ENCODE measurements at regions not wholly inside any gene's neighbourhood (a gene's known extent, or its start where the extent isn't known, plus 50 kb on each side); places are given as distances from the start of the nearest gene placed in this dataset.

GRCh38 chr6:113671421-113671820 is 185.7 kb upstream of the MARCKS start:
- Histone ChIP-seq H3K27ac (no peak overlapping the region), H3K4me1 (no peaks in the 10 kb centered on the region), H3K27me3 (no peaks in the 10 kb centered on the region), H3K4me3 (no peak overlapping the region), H3K36me3 (no peaks in the 10 kb centered on the region), H3K9me3 (no peaks in the 10 kb centered on the region)
- intact Hi-C loops (cut with DNase I; ENCODE audit: low total_unique reads) = no loop called here
- TF ChIP-seq POLR2A (IDR thresholded peaks at IDR 0.05) (no peak), POLR2AphosphoS5 (IDR thresholded peaks at IDR 0.05) (no peak)
- TF ChIP-seq, protein P1, sequence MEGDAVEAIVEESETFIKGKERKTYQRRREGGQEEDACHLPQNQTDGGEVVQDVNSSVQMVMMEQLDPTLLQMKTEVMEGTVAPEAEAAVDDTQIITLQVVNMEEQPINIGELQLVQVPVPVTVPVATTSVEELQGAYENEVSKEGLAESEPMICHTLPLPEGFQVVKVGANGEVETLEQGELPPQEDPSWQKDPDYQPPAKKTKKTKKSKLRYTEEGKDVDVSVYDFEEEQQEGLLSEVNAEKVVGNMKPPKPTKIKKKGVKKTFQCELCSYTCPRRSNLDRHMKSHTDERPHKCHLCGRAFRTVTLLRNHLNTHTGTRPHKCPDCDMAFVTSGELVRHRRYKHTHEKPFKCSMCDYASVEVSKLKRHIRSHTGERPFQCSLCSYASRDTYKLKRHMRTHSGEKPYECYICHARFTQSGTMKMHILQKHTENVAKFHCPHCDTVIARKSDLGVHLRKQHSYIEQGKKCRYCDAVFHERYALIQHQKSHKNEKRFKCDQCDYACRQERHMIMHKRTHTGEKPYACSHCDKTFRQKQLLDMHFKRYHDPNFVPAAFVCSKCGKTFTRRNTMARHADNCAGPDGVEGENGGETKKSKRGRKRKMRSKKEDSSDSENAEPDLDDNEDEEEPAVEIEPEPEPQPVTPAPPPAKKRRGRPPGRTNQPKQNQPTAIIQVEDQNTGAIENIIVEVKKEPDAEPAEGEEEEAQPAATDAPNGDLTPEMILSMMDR (IDR thresholded peaks at IDR 0.05) = no peak
- no peak for DNase-seq (ENCODE audit: low spot score in 2 of 2)

DNA sequence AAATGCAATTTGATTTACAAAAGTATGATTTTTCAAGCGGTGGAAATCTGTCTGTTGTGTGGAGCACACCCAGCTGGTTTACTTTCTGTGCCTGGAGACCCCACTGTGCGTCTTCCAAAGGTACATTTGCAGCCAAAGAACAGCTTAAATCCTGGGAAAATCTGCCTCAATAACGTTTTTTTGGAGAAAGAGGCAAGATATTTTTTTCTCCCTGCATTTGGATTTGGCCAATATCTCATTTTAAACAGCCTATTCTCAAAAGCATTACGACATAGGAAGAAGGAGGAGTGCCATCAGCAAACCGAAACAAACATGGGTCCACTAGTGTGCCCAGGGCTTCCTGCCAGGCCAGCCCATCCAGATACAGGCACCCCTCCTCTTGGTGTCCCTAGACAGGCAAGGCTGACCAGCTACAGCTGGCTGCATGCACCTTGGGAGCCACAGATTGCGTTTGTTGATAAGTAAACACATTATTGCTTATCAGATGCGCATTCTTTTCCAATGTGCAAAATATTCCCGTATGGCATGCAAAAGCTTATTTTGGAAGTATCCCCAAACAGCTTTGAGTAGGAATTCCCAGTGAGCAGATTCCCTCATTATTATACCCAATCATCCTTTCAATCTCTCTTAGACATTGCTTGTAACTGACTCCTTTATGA is 184.5 kb upstream of the MARCKS start:
- H3K4me3 ChIP-seq = peak overlapping the region; percentile 21 to 54 (median 37)
- no peaks in the 10 kb centered on the region for H3K27me3 ChIP-seq
- no peak for DNase-seq (ENCODE audit: low spot score in 2 of 2)
- H3K36me3 ChIP-seq = no peaks in the 10 kb centered on the region
- peak overlapping the region; percentile 29 to 39 for H3K27ac ChIP-seq
- TF ChIP-seq POLR2A (IDR thresholded peaks at IDR 0.05) (no peak), POLR2AphosphoS5 (IDR thresholded peaks at IDR 0.05) (no peak)
- TF ChIP-seq, protein P1 (IDR thresholded peaks at IDR 0.05) = no peak
- intact Hi-C loops (cut with DNase I; ENCODE audit: low total_unique reads) = no loop called here
- H3K9me3 ChIP-seq = no peaks in the 10 kb centered on the region
- no peaks in the 10 kb centered on the region for H3K4me1 ChIP-seq

- Histone ChIP-seq H3K36me3 (no peaks in the 10 kb centered on the region), H3K4me3 (no peak overlapping the region), H3K27me3 (no peaks in the 10 kb centered on the region), H3K9me3 (no peaks in the 10 kb centered on the region), H3K4me1 (no peaks in the 10 kb centered on the region), H3K27ac (no peak overlapping the region)
- TF ChIP-seq POLR2A (IDR thresholded peaks at IDR 0.05) = no peak
- TF ChIP-seq POLR2AphosphoS5 (IDR thresholded peaks at IDR 0.05) = no peak
- TF ChIP-seq, protein P1 (IDR thresholded peaks at IDR 0.05) = no peak
- intact Hi-C loops (cut with DNase I; ENCODE audit: low total_unique reads) = no loop called here
- no peak for DNase-seq (ENCODE audit: low spot score in 2 of 2)
These were observed 183.1 kb upstream of the MARCKS start for GRCh38 chr6:113674075-113674474.

DNA sequence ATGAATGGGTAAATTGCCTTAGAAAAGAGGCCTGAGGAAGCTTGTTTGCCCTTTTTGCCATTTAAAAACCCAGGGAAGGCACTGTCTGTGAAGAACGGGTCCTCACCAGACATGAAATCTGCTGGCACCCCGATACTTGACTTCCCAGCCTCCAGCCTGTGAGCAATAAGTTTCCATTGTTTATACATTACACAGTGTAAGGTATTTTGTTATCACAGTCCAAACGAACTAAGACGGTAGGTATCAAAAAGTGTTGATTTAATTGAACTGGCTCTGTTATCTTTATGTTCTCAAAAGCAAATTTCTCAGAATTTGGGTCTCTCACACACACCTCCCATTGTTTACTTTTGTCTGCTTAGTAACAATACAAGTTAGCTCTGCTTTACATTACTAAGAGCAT is 181.1 kb upstream of the MARCKS start:
- Histone ChIP-seq H3K27ac (no peak overlapping the region), H3K36me3 (no peaks in the 10 kb centered on the region), H3K27me3 (no peaks in the 10 kb centered on the region), H3K4me3 (no peak overlapping the region), H3K4me1 (no peaks in the 10 kb centered on the region), H3K9me3 (no peaks in the 10 kb centered on the region)
- DNase-seq (ENCODE audit: low spot score in 2 of 2) = no peak
- TF ChIP-seq POLR2A (IDR thresholded peaks at IDR 0.05) (no peak), POLR2AphosphoS5 (IDR thresholded peaks at IDR 0.05) (no peak)
- TF ChIP-seq, protein P1 (IDR thresholded peaks at IDR 0.05) = no peak
- intact Hi-C loops (cut with DNase I; ENCODE audit: low total_unique reads) = no loop called here

DNA sequence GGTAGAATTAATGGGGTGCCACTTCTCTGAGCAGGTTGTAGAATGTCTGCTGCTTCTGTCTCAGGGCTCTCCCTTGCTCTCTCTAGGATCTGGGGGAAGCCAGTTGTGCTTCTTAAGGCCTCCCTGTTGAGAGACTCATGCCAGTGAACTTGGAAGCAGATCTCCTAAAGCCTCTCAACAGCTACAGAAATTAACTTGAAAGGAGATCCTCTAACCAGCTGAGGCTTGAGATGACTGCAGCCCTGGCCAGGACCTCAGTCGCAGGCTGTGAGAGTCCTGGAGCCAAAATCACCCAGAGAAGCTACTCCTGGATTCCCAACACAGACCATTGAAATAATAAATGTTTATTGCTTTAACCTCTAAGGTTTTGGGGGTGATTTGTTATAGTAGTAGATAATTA is 180.2 kb upstream of the MARCKS start:
- Histone ChIP-seq H3K36me3 (no peaks in the 10 kb centered on the region), H3K27me3 (no peaks in the 10 kb centered on the region), H3K4me3 (no peak overlapping the region), H3K4me1 (no peaks in the 10 kb centered on the region), H3K9me3 (no peaks in the 10 kb centered on the region), H3K27ac (no peak overlapping the region)
- TF ChIP-seq, protein P1 (IDR thresholded peaks at IDR 0.05) = no peak
- no peak for TF ChIP-seq POLR2AphosphoS5 (IDR thresholded peaks at IDR 0.05)
- TF ChIP-seq POLR2A (IDR thresholded peaks at IDR 0.05) = no peak
- intact Hi-C loops (cut with DNase I; ENCODE audit: low total_unique reads) = no loop called here
- DNase-seq (ENCODE audit: low spot score in 2 of 2) = no peak
